COLO829 (cell line): ENCODE measurements at regions not wholly inside any gene's neighbourhood (a gene's known extent, or its start where the extent isn't known, plus 50 kb on each side); places are given as distances from the start of the nearest gene placed in this dataset.

Source experiments
- DNase-seq: peaks from one replicate; pipeline ENCODE4 v3.0.0; 2012; ENCODE audit warnings: low spot score

- DNase-seq, result peak; percentile 31
Measured at GRCh38 chr12:18970603-18971002, 158.9 kb upstream of the PLEKHA5 start.

- DNase-seq, result no peak
Measured at GRCh38 chr12:18971932-18972331, 157.6 kb upstream of the PLEKHA5 start.

GRCh38 chr12:18975933-18976332 lies 153.6 kb upstream of the PLEKHA5 start:
- DNase-seq, result no peak

- DNase-seq, result no peak
Measured at GRCh38 chr12:18979401-18980126, 150.0 kb upstream of the PLEKHA5 start.

GRCh38 chr12:18981732-18982131 lies 147.8 kb upstream of the PLEKHA5 start:
- DNase-seq, result no peak

GRCh38 chr12:18982226-18982949 lies 147.1 kb upstream of the PLEKHA5 start:
- no peak for DNase-seq

GRCh38 chr12:18983854-18984253 lies 145.7 kb upstream of the PLEKHA5 start:
- DNase-seq, result no peak

GRCh38 chr12:18990856-18991255 lies 138.7 kb upstream of the PLEKHA5 start:
- DNase-seq, result no peak

- no peak for DNase-seq
Measured at GRCh38 chr12:18992336-18992735, 137.2 kb upstream of the PLEKHA5 start.

- peak; percentile 11 for DNase-seq
Measured at GRCh38 chr12:18998343-18999261, 130.9 kb upstream of the PLEKHA5 start.

GRCh38 chr12:19000836-19001235 lies 128.7 kb upstream of the PLEKHA5 start:
- no peak for DNase-seq

GRCh38 chr12:19002216-19002615 lies 127.3 kb upstream of the PLEKHA5 start:
- DNase-seq, result peak; percentile 15

GRCh38 chr12:19003141-19003540 lies 126.4 kb upstream of the PLEKHA5 start:
- no peak for DNase-seq

GRCh38 chr12:19003987-19004619 lies 125.4 kb upstream of the PLEKHA5 start:
- DNase-seq, result no peak

- no peak for DNase-seq
Measured at GRCh38 chr12:19005257-19005801, 124.2 kb upstream of the PLEKHA5 start.

GRCh38 chr12:19006626-19007137 lies 122.9 kb upstream of the PLEKHA5 start:
- DNase-seq, result no peak

- no peak for DNase-seq
Measured at GRCh38 chr12:19008102-19008501, 121.4 kb upstream of the PLEKHA5 start.

GRCh38 chr12:19010087-19010486 lies 119.4 kb upstream of the PLEKHA5 start:
- DNase-seq, result no peak

- no peak for DNase-seq
Measured at GRCh38 chr12:19010726-19011125, 118.8 kb upstream of the PLEKHA5 start.

GRCh38 chr12:19012965-19013364 lies 116.6 kb upstream of the PLEKHA5 start:
- no peak for DNase-seq

GRCh38 chr12:19014240-19014639 lies 115.3 kb upstream of the PLEKHA5 start:
- no peak for DNase-seq

- no peak for DNase-seq
Measured at GRCh38 chr12:19015285-19015684, 114.2 kb upstream of the PLEKHA5 start.
